Effector CD8-positive, alpha-beta T cell (primary cell): ENCODE measurements at regions not wholly inside any gene's neighbourhood (a gene's known extent, or its start where the extent isn't known, plus 50 kb on each side); places are given as distances from the start of the nearest gene placed in this dataset.
"Not testable (repeated sequence)": the region's sequence is repeated elsewhere in the genome, so short reads cannot be mapped to it uniquely, and the experiment has no call there.

Experiments
- DNase-seq: peaks from one replicate; lab custom pipeline; 2025; lab: John Stamatoyannopoulos, UW

GRCh38 chr14:101616202-101616601 is 54.9 kb downstream of the DIO3 start:
- DNase-seq: no peak

DNA sequence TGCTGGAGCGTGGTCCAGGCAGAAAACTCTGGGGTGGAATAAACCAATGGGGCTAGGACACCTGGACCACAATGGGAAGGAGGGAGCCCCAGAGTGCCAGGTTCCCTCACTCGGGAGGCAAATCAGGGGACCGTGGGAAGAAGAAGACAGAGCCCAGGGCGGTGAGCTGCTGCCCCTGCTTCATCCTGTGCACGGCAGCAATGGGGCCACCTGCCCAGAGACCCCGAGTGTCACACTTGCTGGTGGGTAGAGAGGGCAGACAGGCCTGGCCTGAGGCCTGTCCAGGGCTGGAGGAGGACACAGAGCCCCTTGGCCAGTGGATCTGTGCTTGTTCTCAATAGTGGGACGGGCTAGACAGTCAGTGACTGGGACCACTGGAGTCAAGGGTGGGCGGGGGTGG is 58.2 kb downstream of the DIO3 start:
- no peak for DNase-seq

- DNase-seq: no peak
These were observed 58.9 kb downstream of the DIO3 start for GRCh38 chr14:101620031-101620788.

GRCh38 chr14:101620821-101621785 is 59.8 kb downstream of the DIO3 start:
- no peak for DNase-seq

DNA sequence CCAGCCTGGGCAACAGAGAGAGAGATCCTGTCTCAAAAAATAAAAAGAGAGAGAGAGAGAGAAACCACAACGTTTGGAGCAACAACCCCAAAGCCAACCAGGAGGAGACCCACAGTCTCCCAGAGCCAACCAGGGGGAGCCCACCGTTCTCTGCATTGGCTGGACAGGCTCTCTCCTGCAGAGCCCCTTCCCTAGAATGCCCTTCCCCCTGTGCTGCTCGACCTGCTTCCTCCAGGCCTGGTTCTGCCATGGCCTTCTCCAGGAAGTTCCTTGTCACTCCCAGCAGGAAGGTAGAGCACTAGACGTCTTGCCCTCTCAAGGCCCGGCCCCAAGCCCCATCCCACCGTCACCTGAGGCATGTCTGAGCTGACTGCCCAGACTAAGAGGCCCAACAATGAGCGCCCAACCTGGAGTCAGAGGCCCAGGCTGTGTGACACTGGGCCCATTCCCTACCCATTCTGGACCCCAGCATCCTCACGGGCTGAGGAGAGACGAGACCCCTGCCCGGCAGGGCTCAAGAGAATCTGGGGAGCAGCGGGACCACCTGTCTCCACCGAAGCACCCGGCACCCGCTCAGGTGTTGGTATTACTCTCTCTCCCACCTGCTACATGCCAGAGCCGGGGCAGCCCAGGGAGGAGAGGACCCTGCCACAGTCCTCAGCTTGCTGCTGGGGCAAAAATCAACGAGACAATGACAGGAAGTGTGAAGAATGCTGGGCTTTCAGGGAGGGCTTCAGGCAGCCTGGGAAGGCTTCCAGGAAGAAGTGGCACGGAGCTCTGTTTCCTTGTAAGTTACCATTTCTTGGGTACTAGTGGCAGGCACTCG is 61.2 kb downstream of the DIO3 start:
- DNase-seq: no peak

DNA sequence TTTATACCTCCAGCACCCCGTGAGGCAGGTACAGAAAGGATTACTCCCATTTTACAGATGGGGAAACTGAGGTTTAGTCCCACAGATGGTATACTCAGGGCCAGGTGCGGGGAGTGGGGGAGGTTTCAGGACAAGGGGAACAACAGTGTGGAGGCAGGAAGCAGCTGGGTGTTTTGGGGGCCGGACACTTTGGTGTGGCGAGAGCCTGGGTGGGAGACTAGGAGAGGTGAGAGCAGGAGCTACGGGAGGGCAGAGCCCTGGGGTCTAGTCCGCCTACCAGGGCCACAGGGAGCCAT is 61.7 kb downstream of the DIO3 start:
- no peak for DNase-seq

DNA sequence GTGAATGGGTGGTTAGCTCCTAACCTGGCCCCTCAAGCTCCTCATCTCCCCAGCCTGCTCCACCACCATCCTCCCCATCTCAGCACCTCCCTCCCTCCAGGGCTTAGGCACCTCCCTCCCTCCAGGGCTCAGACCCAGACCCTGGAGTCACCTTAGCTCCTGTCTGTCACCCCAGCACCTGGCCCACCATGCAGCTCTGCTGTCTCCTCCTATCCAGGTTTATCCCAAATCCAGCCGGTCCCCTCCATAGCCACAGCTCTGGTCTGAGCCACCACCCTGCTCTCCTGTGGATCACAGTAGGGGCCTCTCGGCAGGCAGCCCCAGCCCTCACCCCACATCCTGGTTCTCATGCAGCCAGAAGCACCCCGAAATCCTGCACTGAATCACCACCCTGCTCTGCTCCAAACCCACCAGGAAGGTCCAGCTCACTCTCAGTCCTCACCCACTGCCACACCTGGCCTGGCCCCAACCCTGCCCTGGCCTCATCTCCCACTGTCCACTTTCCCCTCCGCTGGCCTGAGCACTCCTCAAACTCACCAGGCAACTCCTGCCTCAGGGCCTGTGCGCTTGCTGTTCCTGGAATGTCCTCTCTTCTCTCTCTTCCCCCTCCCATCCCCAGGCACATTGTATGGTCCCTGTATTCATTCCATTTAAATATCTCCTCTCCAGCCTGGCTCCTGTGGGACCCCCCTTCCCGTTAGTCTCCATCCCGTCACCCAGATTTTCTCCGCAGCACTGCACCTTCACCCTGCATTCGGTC is 62.6 kb downstream of the DIO3 start:
- no peak for DNase-seq

DNA sequence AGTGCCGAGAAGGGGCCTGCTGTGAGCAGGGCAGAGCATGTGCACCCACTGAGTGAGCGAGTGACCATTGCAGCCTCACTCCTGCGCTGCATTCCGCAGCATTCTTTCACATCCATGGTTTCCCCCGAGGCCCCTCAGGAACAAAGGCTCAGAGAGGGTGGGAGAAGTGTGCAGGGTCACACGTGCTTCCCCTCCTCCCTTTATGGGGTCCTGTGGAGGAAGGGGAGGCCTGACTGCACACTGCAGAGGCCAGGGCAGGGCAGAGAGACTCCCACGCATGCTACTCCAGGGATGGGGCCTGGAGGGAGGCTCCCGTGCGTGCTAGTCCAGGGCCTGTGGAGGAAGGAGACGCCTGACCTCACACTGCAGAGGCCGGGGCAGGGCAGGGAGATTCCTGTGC is 63.2 kb downstream of the DIO3 start:
- DNase-seq: no peak

GRCh38 chr14:101625336-101626097 is 64.2 kb downstream of the DIO3 start:
- DNase-seq: no peak

DNA sequence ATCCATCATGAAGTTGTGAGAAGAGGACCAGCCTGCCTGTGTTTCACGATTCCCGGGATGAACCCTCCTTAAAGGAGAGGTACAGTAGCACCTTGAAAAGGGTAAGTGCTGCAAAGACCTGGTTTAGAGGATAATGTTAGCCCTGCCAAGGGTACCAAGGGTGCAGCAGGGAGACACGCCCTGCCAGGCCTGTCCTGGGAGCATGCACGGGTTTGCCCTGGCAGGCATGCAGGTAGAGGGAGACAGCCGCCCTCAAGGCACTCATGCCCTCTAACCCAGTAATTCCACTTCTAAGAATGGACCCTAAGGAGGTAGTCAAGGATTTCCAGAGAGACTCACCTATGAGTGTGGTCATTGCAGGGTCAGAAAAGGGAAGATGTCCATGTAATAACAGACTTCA is 65.0 kb downstream of the DIO3 start:
- DNase-seq: no peak

DNA sequence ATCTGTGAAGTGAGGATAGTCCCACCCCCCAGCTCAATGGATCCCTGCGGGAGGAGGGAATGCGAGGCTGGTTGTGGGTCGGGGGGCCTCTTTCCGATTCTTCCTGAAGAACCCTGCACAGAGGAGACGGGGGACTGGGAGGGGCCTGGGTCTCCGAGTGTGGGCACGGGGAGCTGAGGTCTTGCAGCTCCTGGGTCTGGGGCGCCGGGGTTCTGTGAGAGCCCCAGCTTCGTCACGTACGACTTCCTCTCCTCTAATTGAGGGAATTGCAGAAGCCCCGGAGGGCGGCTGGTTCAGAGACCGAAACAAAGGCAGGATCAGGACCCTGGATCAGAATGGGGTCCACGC is 66.6 kb downstream of the DIO3 start:
- no peak for DNase-seq

GRCh38 chr14:101628471-101628966 is 67.2 kb downstream of the DIO3 start:
- peak; percentile 60 for DNase-seq

DNA sequence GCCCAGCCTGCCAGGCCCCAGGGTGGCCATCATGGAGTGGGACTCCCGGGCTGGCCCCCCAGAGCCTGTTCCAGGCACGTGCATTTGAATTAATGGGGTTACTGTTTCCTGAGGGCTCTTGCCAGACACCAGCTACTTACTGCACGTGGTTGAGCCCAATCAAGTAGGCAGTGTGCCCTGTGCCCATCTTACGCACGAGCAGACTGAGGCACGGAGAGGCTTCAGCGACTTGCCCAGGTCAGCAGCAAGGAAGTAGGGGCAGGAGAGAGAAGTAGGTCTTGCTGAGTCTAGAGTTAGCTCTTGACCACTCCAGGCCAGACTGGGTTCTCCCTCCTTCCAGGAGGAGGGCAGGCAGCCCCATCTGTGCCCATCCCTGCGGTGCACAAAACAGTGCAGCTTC is 67.7 kb downstream of the DIO3 start:
- DNase-seq: no peak

GRCh38 chr14:101630056-101630965 is 69.0 kb downstream of the DIO3 start:
- DNase-seq: no peak

GRCh38 chr14:101631199-101631598 is 69.9 kb downstream of the DIO3 start:
- no peak for DNase-seq

DNA sequence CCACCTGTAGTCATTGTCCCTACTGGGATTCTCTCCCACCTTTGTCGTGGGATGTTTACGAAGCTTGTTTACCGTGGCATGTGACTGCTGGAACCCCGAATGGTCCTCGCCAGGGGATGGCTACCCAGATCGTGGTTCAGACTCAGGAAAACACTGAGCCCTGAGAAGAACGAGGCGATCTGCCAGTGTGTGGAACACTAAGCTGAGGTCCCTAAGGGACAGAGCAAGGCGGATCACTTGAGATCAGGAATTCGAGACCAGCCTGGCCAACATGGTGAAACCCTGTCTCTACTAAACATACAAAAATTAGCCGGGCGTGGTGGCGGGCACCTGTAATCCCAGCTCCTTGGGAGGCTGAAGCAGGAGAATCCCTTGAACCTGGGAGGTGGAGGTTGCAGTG is 70.7 kb downstream of the DIO3 start:
- not testable (repeated sequence) for DNase-seq

- no peak for DNase-seq
These were observed 71.2 kb downstream of the DIO3 start for GRCh38 chr14:101632520-101632919.

DNA sequence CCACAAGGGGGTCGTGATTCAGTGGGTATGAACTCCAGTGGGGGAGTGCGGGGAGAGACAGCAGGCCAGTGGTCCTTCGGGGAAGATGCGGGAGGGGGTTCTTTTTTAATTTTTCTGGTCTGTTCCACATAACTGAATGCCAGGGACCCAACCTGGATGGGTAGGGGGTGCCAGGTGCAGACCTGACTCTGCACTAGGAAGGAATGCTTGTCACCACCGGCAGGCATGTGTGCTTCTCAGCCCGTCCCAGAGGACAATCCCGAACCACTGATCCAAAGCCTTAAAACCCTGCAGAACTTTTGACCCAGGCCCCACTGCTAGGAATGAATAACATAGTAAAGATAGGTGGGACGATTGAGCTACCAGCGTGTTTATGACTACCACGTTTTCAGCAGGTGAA is 72.0 kb downstream of the DIO3 start:
- no peak for DNase-seq

DNA sequence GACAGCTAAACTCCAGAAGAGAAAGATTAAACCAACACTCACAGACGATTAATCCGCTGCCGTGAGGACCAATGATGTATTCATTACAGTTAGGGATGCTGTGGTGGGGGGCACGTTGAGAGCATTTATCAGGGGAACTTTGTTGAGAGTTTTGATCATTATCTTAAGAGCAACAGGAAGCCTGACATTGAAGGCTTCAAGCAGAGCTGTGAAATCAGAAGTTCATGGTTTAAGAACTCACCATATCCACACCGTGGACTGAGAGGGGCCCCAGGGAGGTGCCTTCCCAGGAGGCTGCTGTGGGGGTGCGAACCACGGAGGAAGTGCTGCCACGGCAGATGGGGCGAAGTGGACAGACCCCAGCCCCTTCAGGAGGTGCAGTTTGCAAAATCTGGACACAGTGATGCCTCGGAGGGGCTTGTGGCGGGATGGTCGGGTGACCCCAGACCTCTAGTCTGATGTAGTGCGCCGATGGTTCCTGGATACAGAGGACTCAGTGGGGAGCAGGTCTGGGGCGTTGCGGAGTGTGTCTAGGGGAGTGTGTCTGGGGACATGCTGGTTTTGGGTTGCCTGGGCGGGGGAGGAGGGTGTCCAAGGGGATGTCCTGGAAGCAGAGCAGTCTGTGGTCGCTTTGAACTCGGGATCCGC is 73.0 kb downstream of the DIO3 start:
- no peak for DNase-seq
